GM21529 (cell line): ENCODE measurements at regions not wholly inside any gene's neighbourhood (a gene's known extent, or its start where the extent isn't known, plus 50 kb on each side); places are given as distances from the start of the nearest gene placed in this dataset.
"Not testable (repeated sequence)": the region's sequence is repeated elsewhere in the genome, so short reads cannot be mapped to it uniquely, and the experiment has no call there.

Experiments used
- ATAC-seq: cut with Tn5 transposase; IDR thresholded peaks from one replicate; pipeline ENCODE4 v1.9.1; 2021; ENCODE audit not compliant: unreplicated experiment

DNA sequence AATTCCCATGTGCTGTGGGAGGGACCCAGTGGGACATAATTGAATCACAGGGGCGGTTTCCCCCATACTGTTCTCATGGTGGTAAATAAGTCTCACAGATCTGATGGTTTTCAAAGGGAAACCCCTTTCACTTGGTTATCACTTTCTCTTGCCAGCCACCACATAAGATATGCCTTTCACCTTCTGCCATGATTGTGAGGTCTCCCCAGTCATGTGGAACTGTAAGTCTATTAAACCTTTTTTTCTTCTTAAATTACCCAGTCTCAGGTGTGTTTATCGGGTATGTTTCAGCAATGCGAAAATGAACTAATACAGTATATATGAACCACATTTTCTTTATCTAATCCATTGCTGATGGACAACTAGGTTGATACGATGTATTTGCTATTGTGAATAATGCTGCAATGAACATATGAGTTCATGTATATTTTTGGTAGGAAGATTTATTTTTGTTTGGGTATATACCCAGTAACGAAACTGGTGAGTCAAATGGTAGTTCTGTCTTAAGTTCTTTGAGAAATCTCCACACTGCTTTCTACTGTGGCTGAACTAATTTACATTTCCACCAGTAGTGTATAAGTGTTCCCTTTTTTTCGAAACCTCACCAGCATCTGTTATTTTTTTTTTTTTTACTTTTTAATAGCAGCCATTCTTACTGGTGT, 70.0 kb upstream of the HGF start:
- ATAC-seq, result peak; percentile 87

DNA sequence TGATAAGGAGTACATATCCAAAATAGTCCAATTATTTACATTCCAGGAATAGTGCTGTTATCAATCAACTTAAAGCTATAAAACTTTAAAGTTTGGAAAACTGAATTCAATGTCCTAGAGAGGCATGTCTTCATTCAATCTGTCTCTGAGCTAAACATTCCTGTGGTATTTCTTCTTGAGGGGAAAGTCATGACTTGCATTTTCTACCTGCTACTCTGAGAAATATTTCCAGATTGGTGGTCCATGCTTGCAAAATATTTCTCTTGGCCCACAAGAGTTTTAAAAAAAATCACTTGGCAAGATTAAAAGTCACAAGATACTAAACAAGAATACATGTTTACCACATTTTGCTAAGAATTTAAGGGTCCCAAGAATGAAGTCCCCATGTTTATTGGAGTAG, 63.6 kb upstream of the HGF start:
- ATAC-seq, result no peak

DNA sequence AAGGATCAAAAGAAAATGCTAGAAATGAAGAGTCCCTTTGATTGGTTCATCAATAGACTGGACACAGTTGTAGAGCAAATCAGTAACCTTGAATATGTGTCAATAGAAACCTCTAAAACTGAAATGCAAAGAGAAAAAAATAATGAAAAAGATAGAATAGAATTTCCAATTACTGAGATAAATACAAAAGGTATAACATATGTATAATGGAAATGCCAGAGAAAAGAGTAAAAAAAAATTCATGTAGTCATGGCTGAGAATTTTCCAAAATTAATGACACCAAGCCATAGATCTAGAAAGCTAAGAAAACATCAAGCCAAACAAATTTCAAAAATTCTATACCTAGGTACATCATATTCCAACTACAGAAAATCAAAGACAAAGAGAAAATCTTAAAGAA, 62.0 kb upstream of the HGF start:
- no peak for ATAC-seq

DNA sequence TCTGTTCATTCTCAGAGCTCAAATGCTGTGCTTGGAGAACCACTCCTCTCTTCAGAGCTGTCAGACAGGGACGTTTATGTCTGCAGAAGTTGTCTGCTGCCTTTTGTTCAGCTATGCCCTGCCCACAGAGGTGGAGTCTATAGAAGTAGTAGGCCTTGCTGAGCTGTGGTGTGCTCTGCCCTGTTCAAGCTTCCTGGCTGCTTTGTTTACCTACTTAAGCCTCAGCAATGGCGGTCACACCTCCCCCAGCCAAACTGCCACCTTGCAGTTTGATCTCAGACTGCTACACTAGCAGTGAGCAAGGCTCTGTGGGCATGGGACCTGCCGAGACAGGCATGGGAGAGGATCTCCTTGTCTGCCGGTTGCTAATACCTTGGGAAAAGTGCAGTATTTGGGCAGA, 59.7 kb upstream of the HGF start:
- not testable (repeated sequence) for ATAC-seq

DNA sequence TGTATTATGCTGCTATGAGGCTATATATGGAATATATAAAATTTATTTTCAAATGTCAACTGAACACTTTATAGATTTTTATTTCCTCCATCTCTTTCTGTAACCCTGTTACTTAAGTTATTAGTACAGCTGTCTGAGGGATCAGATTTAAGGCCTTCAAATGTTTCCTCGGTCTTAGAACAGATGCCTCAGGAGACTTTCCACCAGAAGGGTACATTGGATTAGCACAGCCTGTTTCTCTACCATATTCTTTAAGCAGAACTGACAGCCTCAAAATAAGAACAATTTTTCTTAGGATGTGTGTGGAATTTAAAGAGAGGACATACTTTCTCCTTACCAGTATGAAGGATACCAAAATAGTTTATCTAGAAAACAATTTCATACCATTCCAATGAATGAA, 53.0 kb upstream of the HGF start:
- no peak for ATAC-seq

DNA sequence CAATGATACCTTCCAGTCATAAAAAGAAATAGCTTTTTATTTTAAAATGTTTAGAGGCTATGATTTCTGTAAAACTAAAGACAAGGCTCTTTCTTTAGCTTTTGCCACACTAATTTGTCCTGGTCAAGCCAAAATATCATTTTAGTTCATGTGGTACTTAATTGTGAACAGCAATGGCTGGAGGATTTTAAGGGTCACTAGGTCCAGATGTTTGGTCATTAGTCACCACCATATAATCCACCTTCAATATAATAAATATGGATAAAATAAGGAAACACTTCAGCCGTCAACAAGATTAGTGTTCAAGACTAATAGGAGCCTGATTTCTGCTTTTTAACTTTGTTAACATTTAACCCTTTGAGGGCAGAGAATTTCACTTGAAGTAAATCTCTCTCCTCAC, 50.0 kb upstream of the HGF start:
- no peak for ATAC-seq
